Occipital lobe (tissue), 1 donor: ENCODE measurements at regions not wholly inside any gene's neighbourhood (a gene's known extent, or its start where the extent isn't known, plus 50 kb on each side); places are given as distances from the start of the nearest gene placed in this dataset.
"Not testable (repeated sequence)": the region's sequence is repeated elsewhere in the genome, so short reads cannot be mapped to it uniquely, and the experiment has no call there.

Experiments
- DNase-seq: peaks from one replicate; lab custom pipeline; 2025; lab: John Stamatoyannopoulos, UW

DNA sequence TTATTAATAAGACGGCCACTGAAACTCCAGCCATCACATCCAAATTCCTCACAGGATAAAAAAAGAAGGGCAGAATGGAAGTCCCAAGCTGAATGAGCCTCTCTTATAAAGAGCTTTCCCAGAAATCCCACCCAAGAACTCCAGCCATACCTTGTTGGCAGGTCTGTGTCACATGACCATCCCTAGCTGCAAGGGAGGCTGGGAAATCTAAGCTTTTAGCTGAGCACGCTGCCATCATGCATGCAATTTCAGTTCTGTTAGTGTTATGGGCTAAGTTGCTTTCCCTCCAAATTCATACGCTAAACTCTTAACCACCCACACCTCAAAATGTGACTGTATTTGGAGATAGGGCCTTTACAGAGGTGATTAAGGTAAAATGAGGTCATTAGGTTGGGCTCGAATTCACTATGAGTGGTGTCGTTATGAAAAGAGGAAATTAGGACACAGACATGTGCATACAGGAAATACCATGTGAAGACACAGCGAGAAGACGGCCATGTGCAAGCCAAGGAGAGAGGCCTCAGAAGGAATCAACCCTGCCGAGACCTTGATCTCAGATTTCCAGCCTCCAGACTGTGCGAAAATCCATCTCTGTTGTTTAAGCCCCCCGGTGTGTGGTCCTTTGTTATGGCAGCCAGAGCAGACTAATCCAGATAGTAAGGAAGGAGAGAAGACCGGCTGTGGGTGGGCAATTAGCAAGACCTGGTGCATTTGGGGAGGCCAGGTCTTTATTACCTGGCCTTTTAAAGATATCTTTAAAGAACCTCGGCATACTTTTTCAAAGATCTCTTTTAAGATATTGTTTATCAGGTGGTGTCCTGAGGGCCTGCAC, 317.6 kb downstream of the BCOR start:
- DNase-seq: no peak

DNA sequence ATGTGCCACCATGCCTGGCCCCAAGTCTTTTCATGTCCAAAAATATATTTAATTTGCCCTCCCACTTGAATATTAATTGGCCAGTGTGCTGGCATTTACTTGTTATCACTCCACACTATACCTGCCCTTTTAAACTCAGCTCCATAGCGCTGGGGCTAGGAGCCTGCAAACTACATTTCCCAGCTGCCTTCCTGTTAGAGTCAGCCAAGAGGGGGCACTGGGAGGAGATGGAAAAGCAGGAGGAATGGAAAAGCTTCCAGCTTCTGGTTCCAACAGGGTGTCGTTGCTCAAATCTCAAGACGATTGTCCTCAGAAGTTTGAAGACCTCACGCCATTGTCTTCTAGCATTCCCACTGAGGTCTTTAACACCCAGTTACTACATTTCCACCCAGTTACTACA, 315.5 kb downstream of the BCOR start:
- no peak for DNase-seq

GRCh38 chrX:39787999-39788398, 309.8 kb downstream of the BCOR start:
- no peak for DNase-seq

GRCh38 chrX:39788521-39788920, 309.2 kb downstream of the BCOR start:
- DNase-seq: no peak

DNA sequence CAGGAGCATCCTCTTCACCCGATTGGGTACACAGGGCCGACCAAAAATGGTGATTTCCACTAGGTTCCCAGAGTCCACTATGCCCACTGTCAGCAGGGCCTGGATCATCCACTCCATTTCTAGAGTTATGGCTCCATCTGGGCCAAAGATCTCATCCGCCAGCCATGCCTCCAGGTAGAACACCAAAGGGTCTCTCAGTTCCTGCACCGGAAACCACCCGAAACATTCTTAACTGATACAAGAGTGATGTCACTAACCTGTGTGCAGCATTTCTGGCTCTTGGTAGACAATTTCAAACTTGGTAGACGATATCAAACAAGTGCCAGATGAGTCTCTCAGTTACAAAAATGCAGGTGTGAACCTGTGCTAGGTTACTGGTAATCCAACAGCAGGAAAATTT, 306.1 kb downstream of the BCOR start:
- DNase-seq: no peak

DNA sequence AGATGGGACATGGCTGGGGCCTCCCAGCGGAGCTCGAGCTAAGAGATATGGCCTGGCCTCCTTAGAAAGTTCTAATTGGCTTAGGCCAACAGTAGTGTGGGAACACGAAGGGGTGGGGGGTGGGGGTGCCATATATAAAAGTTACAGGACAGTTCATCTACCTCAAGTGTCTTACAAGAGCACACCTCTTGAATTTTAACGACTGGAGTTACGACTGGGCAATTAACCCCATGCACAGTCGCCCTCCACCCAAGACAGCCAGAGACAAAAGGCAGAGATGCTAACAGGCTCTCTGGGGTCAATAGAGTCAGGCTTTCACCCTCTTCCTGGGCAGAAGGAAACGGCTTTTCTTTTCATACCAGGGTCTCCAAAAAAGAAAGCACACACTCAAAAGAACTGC, 302.2 kb downstream of the BCOR start:
- DNase-seq: no peak

- DNase-seq: no peak
These were observed 300.9 kb downstream of the BCOR start for GRCh38 chrX:39796856-39797255.

DNA sequence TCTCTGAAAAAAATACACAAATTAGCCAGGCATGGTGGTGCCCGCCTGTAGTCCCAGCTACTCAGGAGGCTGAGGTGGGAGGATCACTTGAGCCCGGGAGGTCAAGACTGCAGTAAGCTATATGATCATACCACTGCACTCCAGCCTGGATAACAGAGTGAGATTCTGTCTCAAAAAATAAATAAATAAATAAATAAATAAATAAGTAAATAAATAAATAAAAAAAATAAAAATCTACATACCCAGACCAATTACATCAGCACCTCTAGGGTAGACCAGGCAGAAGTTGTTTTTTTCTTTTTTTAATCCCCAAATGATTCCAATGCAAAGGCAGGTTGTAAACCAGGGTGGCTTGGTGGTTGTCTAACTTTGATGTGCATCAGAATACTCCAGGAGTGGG, 299.3 kb downstream of the BCOR start:
- DNase-seq: not testable (repeated sequence)

DNA sequence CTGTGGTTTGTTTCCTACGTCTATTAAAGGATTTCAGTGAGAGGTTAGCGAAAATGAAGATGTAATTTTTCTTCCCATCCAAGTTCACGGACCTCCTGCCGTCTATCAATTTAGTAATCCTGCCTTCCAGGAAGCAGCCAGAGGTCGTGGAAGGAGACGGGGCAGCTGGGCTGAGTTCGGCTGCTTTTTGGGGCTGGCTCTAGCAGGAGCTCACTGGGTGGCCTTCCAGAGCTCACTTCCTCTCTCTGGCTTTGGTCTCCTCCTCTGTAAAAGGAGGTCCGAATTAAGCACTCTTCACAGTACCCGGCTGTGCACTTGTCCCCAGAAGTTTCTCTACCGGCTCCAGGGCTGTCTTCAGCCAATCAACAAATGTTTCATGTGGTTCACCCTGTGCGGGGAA, 295.4 kb downstream of the BCOR start:
- DNase-seq: no peak

DNA sequence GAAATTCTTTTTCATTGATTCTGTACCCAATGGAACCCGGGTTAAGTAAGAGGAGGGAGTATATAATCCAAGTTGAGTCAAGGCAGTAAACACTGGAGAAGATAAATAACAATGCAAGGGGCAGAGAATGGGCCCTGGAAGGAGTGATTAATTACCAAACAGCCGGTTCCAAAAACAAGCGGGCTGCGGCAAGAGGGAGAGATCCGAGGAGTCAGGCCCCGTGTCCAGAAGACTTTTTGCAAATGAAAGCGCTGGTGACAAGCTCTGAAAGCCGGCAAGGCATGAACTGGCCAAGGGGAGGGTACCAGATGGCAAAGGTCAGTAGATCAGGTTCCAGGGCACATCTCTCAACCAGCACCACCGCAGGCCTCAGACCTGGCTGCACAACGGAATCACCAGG, 294.9 kb downstream of the BCOR start:
- DNase-seq: no peak

GRCh38 chrX:39805022-39805421, 292.7 kb downstream of the BCOR start:
- no peak for DNase-seq

- DNase-seq: no peak
These were observed 291.9 kb downstream of the BCOR start for GRCh38 chrX:39805825-39806224.

DNA sequence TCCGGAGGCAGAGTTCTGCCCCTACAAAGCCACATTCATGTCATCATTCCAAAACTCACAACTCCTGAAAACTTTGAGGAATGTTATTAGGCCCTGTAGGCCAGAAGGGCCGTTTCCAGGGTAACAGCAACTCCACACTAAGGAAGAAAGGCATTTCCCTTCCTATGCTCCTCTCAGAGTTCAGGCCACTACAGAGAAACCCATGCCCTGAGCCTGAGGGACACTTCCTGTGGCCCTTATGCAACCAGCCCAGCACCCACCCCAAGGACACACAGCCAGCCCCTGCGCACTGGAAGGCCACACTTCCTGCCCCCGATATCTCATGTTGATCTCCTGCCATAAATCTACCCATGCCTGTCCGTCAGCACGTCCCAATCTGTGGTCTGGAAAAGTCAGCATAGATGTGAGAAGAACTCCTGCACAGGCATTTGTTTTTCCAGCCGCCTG, 289.3 kb downstream of the BCOR start:
- DNase-seq: no peak

DNA sequence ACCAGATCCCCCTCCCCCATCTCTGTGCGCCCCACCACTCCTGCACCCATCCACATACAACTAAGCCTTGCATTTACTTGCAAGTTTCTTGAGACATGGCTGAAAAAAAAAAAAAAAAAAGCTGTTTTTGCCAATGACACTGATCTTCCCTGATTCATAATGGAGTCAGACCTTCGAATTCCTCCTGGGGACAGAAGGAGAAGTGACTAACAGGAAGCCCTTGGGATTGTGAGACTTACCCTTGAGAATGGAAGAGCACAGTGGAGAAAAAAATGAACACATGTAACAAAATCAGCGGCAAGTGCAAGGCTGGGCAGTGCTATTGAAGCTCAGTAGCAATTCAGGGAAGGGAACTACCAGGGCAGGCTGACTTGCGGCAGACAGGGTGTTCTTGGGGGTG, 288.4 kb downstream of the BCOR start:
- DNase-seq: no peak

- no peak for DNase-seq
These were observed 286.9 kb downstream of the BCOR start for GRCh38 chrX:39810901-39811300.

DNA sequence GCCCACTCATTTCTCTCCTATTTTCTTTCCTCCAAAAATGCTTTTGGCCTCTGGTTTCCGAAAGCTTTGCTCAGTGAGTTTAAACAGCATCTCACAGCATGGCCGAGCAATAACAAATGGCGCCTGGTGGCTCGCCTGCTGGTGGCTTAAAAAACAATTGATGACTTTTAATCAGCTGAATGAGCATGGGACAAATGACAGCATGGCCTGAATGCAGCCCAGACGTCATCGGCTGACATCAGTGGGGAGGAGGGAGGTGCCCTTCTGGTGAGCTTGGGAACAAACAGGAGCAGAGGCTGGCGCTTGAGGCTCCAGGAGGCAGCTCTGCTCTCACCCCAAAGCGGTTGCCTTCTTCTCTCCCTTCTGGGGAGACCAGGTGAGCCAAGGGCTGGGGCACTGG, 286.4 kb downstream of the BCOR start:
- DNase-seq: no peak

GRCh38 chrX:39813631-39814277, 284.0 kb downstream of the BCOR start:
- peak; percentile 42 for DNase-seq

- DNase-seq: no peak
These were observed 283.4 kb downstream of the BCOR start for GRCh38 chrX:39814391-39814790.

DNA sequence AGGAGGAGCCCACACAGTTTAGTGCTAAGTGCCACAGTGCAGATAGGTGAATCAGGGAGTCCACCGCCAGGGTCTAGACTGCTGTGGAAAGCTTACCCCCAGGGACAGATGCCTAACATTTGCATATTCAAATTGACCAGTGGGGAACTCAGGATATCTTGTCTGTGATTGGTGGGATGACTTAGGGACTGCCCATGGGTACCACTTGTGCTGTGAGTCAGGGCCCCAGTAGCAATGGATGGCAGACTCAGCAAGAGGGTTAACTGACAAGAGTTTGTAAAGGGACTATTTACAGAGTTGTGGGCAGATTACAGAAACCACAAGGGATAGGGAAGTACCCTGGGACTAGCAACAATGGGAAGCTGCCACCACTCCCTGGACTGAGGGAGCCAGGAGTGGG, 282.1 kb downstream of the BCOR start:
- no peak for DNase-seq

- DNase-seq: peak; percentile 53
These were observed 280.7 kb downstream of the BCOR start for GRCh38 chrX:39816871-39817731.

- DNase-seq: no peak
These were observed 279.8 kb downstream of the BCOR start for GRCh38 chrX:39817754-39818470.

- no peak for DNase-seq
These were observed 279.0 kb downstream of the BCOR start for GRCh38 chrX:39818750-39819149.
